HG03342 (cell line): ENCODE measurements at regions not wholly inside any gene's neighbourhood (a gene's known extent, or its start where the extent isn't known, plus 50 kb on each side); places are given as distances from the start of the nearest gene placed in this dataset.

Experiments used
- ATAC-seq: cut with Tn5 transposase; IDR thresholded peaks from one replicate; pipeline ENCODE4 v1.9.1; 2021; ENCODE audit warnings: mild to moderate bottlenecking, moderate library complexity; ENCODE audit not compliant: unreplicated experiment

DNA sequence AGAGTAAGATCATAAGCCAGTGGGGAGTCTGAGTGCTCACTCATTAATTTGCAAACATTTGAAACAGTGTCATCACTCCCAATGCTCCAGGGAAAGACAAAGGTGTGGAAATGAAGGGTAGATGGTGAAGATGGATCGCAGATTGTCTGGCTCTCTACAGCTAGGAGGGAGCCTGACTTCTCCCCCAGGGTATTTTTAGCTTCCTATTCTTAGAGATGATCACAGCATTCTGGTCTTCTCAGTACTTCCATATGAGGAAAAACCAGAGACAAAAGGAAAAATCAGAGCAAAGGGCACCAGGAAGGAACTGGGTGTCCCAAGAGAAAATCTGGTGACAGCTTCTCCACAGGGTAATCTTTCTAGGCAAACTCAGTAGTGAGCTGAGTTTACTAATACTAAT lies 401.9 kb upstream of the GRIA1 start:
- no peak for ATAC-seq

DNA sequence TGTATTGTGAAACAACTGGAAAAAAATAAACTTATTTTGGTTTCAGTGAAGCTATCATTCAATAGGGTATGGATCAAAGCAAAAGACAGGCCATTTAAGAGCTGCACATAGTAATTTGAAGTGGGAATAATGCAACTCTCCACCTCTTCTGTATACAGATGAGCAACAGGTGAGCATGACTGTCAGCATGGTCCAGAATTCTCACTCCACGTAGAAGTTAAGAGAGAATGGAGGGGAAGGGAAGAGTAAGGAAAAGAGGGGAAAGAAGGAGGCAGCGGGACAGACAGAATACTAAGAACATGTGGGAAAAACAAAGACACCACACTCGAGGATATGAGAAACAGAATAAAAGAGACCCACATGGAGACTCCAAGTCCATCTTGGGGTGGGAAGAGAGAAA lies 396.1 kb upstream of the GRIA1 start:
- ATAC-seq = no peak

DNA sequence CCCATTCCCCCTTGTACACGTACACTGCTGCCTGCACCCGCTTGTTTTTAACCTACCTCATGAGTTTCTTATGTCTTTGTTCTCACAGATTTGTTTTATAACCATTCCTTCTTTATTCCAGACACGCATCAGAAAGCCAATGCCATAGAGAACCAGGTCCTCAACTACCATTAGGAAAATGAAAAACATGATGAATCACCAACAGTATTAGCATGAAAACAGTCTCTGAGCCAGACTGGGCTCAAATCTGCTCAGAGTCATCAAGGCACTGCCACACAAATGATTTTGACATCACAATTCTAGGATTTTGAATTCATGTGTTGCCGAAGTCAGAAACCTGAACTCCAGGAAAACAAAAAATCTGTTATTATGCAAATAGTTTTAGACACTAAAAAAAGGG lies 394.1 kb upstream of the GRIA1 start:
- no peak for ATAC-seq

DNA sequence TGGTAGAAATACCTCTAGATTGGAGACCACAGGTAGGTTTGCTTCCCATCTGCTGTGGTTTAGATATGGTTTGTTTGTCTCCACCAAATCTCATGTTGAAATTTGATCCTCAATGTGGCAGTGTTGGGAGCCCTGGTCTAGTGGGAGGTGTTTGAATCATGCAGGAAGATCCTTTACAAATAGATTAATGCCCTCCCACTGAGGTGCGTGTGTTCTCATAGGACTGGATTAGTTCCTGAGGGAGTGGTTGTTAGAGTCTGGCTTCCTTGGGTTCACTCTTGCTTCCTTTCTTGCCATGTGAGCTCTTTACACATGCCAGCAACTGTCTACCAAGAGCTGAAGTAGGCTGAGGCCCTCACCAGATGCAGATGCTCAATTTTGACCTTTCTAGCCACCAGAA lies 391.1 kb upstream of the GRIA1 start:
- no peak for ATAC-seq

DNA sequence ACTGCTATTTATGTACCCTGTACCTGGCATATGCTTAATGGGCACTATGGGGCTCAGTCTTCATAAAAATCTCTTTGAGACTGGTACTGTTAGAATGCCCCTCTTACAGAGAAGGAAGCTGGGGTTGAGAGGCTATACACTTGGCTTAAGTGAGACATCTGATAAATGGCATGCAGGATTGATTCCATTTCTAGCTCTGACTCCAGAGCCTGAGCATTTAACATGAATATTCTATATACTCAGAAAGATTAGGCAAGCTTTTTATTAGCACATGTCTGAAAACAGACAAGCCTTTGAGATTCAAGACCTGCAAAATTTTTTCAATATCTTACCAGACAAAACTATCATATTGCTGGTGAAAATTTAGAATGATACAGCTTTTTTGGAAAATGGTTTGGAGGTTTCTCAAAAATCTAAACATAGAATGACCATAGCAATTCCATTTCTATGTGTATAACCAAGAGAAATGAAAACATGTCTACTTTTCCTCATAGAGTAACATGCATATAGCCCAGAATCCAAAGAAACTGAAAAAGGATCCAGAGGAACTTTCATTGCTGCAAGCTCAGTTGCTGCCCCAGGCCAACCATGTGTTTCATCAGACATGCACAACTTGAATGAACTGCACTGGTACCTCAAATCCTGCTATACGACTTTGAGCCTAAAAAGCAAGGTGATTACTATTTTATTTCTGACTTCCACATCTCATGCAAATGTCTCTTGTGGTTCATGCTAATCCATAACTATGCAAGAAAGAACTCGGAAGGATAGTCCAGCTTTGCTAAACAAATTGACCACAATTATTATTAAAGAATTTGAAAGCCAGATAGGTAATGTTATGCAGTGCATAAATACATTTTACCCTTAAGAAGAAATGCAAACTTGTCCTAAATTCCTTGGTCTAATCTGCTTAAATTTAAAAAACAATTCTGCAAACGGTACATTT lies 389.0 kb upstream of the GRIA1 start:
- ATAC-seq = no peak

DNA sequence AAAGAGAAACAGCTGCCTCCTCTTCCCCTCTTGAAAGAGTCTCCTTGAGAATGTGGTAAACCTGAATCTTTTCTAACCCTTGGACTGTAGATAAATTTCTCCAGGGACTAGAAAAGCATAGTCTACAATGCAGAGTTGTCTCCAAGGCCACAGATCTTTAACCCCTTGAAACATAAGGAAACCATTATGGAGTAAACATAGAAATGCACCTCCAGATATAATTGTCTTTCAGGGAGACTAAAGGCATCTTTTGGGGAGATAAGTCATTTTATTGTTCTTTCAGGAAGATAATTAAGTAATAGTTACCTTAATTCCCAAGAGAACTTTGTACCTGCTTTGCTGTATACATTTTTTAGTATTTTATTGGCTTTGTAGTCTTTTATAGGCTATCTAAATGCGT lies 373.6 kb upstream of the GRIA1 start:
- ATAC-seq = no peak

DNA sequence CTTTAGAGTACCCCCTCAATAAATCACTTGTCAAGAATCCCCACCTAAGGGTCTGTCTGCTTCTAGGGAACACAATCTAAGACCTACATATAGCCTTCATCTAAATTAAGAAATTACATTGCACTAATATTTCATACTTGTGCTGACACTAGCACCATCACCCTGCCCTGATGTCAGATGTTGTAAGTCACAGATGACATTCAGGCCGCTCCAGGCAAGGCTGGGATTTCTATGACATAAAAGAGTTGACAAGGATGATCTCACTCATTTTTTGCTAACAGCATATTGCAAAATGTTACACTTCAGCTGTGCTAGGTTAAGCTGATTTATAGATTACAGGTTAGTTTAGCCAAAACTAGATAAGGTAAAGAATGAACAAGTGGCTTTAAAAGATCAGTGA lies 372.5 kb upstream of the GRIA1 start:
- ATAC-seq = no peak

DNA sequence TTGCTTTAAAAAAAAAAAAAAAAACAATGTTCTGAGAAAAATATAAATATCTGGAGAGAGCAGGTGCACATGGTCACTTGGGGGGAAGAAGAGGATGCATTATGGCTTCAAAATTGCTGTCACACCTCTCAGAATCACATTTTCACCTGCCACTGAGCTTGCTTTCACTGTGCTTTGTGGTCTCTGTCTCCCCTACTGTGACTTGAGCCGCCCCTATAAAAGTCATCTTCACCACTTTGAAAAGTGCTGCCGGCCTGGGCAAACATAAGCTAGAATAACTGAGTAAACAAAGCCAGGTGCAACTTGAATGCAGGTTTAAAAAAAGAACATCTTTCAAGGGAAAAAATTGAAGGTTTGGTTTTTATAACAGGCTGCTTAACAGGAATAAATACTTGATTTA lies 368.1 kb upstream of the GRIA1 start:
- ATAC-seq = no peak

DNA sequence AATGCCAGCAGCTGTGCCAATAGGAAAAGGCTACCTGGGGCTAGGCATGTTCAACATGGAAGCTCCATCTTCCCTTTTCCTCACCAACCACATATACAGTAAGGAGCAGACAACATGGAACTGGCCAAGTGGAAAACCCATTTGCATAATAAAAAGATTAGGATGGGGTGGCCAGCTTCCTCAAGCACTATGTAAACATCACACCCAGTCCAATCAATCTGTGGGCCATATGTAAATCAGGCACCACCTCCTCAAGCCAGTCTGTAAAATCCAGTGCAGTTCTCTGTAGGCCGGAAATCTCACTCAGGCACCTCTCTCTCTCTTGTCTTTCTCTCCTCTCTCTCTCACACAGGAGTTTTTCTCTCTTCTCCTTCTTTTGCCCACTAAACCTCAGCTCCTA lies 360.2 kb upstream of the GRIA1 start:
- no peak for ATAC-seq

DNA sequence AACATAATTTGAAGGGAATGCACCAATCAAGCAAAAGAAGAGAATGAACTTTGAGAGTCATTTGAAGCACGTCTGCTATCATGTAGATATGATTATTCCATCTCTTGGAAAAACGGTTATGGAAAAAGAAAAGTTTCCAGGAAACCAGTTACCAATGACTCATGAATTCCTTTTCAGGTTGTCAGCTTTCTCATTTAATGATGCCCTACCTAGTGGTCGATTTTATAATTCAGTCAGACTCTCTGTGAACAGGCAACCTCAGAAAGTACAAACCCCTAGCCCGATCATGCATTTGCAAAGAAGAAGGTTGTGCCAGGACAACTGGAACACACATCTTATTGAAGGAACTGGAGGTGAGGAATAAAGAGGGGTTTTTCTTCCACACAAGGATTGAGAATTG lies 355.1 kb upstream of the GRIA1 start:
- no peak for ATAC-seq

DNA sequence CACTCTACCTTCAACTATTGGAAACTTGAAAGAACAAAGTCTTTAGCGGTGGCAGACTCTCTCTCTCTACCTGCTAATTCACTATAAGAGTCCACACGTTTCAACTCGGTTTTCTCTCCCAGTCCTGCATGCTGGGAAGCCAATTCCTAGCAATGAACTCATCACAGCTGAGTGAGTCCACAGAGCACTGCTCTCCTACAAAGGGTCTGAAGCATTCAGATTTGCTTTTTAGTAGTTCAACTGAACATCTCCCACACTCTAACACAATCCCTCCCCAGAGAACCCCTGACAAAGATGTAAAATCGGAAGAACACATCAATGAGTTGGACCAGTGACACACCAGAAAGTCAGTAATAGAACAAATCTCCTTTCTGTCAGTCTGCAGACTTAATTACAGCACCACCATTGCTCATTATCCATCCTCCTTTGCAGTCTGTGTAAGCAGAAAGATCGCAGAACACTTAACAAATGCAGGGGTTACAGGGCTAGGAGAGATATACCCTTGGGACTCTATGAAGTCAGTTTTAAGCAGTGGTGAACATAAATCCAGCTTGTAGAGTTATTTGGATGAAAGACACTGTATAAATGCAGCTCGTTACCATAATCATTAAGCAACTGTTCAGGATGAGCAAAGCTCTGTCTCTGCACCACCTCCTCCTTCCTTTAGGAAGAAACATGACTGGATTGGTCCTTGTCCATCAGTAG lies 353.4 kb upstream of the GRIA1 start:
- no peak for ATAC-seq

DNA sequence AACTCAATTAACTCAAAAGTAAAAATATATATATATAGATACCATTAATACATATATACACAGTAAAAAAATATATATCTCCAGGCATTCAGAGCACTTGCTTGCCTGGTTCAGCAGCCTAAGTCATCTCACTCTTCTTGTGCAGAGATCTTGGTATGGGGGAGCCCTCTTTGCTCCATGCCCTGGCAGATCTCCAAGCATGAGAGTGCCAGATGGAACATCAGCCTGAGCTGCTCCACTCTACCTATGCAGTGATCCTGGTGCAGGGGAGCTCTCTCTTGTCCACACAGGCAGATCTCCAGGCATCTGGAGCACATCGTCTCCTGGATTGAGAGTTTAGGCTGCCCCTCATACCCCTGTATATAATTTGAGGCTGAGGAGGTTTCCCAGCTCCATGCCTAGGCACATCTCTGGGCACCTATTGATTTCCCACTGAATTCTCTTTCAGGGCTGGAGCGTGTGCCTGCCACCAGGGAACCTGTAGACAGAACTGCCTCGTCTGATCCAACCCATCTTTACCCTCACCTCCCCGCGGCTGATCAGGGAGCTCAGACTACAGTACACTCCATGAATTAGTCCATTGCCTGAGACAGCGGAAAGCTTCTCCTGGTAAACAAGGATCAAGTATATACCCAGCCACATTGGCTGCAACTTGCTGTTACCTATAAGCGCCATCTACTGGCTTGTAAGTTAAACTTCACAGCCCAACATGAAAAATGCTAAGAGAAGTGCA lies 342.4 kb upstream of the GRIA1 start:
- ATAC-seq = peak; percentile 93

DNA sequence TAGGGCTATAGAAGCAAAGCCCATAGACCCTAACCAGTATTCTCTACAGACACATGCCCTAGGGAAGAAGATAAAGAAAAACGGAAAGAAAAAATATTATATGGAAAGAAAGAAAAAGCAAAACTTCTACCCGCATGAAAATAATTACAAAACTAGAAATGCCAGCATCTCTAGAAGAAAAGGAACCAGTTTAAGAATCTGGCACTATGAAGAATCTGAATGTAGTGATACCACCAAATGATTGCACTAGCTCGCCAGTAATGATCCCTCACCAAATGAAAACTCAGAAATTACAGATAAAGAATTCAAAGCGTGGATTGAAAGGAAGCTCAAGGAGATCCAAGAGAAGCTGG lies 341.9 kb upstream of the GRIA1 start:
- ATAC-seq = no peak

DNA sequence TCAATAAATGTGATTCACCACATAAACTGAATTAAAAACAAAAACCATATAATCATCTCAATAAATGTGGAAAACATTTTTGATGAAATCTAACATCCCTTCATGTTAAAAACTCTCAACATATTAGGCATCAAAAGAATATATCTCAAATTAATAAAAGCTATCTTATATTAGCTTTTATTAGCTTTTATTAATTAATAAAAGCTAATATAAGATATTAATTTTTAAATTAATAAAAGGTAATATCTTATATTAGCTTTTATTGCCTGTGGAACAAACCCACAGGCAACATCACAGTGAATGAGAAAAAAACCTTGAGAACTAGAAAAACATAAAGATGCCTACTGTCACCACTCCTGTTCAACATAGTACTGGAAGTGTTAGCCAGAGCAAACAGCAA lies 338.9 kb upstream of the GRIA1 start:
- no peak for ATAC-seq

DNA sequence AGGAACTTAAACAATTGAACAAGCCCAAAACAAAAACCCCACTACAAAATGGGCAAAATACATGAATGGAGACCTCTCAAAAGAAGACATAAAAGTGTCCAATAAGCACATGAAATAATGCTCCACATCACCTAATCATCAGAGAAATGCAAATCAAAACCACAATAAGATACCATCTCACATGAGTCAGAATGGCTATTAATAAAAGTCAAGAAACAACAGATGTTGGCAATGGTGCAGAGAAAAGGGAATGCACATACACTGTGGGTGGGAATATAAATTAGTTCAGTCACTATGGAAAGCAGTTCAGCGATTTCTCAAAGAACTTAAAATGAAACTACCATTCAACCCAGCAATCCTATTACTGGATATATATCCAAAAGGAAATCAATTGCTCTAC lies 337.4 kb upstream of the GRIA1 start:
- ATAC-seq = no peak

DNA sequence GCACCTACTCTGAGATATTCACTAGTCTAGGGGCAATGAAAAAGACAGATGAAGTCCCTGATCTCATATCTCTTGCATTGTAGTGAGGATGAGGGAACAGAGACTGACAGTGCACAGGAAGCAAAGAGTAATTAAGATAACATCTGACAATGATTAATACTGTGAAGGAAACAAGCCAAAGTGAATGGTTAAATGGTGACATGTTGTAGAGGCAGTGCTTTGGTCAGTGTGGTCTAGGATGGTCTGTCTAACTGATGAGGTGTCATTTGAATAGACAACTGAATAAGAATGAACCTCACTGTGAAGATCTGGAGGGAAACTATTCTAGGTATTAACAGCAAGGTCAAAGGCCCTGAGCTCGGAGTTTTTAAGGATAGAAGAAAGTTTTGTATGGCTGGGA lies 333.3 kb upstream of the GRIA1 start:
- peak; percentile 53 for ATAC-seq

DNA sequence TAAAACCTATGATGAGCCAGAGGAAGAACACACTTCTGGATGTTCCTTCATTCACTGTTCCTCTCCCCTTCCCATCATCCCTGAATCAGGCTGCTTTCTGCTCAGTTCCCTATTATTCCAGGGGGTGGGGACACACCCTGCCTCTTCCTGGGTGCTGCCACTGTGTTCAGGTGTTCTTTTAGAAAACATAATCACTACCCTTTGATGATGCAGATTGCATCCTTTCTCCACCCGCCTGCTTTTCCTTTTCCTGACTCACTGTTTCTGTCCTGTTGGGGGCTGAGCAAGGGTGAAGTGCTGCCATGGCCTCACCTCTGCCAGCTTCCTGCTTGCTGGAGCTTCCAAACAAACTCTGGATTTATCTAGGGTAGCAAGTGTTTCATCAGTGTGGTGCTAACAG lies 331.9 kb upstream of the GRIA1 start:
- ATAC-seq = no peak

DNA sequence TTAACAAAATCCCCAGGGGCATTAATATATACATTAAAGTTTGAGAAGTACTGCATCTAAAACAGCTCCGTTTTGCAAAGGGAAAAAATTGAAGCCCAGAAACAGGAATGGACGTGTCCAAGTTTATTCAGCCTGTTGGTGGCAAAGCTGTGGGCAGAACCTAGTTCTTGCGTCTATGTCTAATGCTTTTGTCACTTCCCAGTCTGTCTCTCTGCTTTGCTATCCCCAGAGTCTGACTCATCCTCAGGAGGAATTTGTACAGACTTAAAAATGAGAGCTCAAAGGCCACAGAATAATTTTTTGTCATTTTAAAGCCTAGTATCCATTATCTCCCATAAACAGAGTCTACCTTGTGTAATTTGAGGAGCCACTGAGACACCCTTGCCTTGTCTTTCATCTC lies 330.9 kb upstream of the GRIA1 start:
- no peak for ATAC-seq

DNA sequence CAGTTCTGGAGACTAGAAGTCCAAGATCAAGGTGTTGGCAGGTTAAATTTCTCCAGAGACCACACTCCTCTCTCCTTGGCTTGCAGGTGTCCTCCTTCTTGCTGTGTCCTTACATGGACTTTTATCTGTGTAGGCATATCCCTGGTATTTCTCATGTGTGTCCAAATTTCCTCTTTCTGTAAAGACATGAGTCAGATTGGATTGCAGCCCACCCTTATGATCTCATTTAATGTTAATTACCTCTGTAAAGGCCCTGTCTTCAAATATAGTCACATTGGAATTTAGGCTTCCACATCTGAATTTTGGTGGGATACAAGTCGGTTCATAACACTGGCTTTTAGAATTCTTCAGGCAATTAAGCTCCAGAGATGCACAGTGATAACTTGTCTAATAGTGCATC lies 322.2 kb upstream of the GRIA1 start:
- ATAC-seq = no peak

DNA sequence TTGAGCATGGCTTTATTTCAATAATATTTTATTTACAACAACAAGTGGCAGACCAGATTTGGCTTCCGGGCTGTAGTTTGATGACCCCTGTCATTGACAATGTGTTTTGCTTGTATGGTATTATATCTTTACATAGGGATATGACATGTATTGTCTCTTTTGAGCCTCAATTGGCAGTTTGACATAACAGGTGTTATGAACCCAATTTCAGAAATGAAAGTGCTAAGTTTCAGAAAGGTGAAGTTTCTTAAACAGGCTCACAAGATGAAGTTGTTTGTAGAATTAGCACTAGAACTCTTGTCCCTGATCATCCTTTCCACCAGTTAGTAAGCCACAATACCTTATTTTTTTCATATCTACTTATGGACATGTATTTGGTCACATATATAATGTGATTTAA lies 303.0 kb upstream of the GRIA1 start:
- no peak for ATAC-seq

DNA sequence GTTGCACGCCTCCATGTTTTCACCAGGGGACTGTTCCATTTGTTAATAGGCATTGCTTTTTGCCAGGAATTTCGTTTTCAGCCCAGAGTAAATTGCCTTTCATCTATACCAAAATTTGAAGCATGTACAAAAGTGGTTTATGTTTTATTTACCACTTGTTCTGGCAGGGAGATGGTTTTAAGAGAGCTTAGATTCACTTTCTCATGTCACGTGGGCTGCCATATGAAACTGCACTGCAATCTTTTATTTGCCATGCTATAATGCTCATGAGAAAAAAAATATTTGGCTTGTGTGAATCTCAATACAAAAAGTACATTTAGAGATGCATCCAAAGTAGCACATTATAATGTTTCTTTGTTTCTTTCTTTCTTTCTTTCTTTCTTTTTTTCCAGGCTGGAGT lies 284.1 kb upstream of the GRIA1 start:
- ATAC-seq = no peak

DNA sequence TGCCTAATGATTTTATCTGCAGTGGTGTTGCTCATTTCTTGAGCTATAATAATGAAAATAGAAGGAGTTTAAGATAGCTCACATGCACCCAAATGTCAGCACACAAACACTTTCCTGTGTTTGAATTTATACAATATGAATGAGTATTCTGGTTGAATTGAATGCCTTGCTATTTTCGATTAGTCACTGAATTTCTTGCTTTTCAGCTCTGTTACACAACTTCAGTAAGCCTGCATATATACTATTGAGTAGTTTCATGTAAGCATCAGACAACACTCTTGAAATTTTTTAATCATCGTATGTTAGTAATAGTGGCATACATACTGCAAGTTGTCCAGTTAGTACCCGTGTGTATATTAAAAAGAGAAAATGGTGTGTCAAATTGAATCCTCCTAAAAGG lies 281.5 kb upstream of the GRIA1 start:
- ATAC-seq = no peak
